PFSK-1 (cell line): ENCODE measurements at regions not wholly inside any gene's neighbourhood (a gene's known extent, or its start where the extent isn't known, plus 50 kb on each side); places are given as distances from the start of the nearest gene placed in this dataset.

ENCODE experiments used
- FOXP2 ChIP-seq: optimal IDR thresholded peaks from 2 replicates; pipeline ENCODE3; 2011; ENCODE audit warnings: borderline replicate concordance, control low read depth, inconsistent platforms; ENCODE audit not compliant: insufficient read depth; ENCODE audit errors: extremely low read length, extremely low read depth
- POLR2AphosphoS5 ChIP-seq: IDR thresholded peaks from 2 replicates; pipeline ENCODE4 v1.6.1; 2012; ENCODE audit warnings: low read depth, mild to moderate bottlenecking, control low read depth, low read length, moderate library complexity
- SIN3A ChIP-seq: IDR thresholded peaks from 2 replicates; pipeline ENCODE4 v1.6.1; 2012; ENCODE audit warnings: mild to moderate bottlenecking, low read length, moderate library complexity, borderline replicate concordance; ENCODE audit not compliant: insufficient read depth
- TAF1 ChIP-seq: IDR thresholded peaks from 2 replicates; pipeline ENCODE4 v1.6.1; 2012; ENCODE audit warnings: low read length, control low read depth, borderline replicate concordance; ENCODE audit not compliant: insufficient read depth
- TF ChIP-seq, protein P1 (sequence below), 2 experiments: IDR thresholded peaks; 2 replicates each; pipeline versions ENCODE4 v1.6.1 to v1.8.0; 2011 to 2012; ENCODE audit warnings: low read depth in 2 of 2, low read length in 2 of 2, control low read depth in 1 of 2, inconsistent platforms in 1 of 2, mild to moderate bottlenecking in 1 of 2, moderate library complexity in 1 of 2; ENCODE audit not compliant: insufficient read depth in 1 of 2

DNA sequence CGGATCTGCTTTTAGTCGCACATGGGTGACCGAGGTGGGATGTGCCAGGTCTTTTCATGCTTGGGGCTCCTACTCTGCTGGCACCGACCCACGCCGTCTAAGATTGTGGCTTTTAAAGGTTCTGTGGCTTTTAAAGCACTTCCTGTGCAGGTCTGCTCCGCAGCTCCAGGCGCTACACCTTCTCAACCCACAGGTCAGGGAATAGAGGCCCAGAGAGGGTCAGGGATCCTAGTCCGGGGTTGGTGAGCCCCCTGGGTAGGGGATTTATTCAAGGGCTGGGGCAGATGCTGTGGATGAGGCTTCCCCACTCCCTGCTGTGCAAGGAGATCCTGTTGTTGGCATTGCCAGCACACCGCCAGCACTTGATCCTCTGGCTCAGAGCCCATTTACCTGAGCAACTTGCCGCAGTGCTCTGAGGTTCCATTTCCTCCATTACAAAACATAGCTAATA lies 212.8 kb upstream of the RAB4A start:
- TF ChIP-seq SIN3A (no peak), TAF1 (no peak), FOXP2 (no peak), POLR2AphosphoS5 (no peak)
- TF ChIP-seq, protein P1, sequence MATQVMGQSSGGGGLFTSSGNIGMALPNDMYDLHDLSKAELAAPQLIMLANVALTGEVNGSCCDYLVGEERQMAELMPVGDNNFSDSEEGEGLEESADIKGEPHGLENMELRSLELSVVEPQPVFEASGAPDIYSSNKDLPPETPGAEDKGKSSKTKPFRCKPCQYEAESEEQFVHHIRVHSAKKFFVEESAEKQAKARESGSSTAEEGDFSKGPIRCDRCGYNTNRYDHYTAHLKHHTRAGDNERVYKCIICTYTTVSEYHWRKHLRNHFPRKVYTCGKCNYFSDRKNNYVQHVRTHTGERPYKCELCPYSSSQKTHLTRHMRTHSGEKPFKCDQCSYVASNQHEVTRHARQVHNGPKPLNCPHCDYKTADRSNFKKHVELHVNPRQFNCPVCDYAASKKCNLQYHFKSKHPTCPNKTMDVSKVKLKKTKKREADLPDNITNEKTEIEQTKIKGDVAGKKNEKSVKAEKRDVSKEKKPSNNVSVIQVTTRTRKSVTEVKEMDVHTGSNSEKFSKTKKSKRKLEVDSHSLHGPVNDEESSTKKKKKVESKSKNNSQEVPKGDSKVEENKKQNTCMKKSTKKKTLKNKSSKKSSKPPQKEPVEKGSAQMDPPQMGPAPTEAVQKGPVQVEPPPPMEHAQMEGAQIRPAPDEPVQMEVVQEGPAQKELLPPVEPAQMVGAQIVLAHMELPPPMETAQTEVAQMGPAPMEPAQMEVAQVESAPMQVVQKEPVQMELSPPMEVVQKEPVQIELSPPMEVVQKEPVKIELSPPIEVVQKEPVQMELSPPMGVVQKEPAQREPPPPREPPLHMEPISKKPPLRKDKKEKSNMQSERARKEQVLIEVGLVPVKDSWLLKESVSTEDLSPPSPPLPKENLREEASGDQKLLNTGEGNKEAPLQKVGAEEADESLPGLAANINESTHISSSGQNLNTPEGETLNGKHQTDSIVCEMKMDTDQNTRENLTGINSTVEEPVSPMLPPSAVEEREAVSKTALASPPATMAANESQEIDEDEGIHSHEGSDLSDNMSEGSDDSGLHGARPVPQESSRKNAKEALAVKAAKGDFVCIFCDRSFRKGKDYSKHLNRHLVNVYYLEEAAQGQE (IDR thresholded peaks at IDR 0.05; ENCODE audit: insufficient read depth in 1 of 2, low read depth in 2 of 2, low read length in 2 of 2) = no peak

DNA sequence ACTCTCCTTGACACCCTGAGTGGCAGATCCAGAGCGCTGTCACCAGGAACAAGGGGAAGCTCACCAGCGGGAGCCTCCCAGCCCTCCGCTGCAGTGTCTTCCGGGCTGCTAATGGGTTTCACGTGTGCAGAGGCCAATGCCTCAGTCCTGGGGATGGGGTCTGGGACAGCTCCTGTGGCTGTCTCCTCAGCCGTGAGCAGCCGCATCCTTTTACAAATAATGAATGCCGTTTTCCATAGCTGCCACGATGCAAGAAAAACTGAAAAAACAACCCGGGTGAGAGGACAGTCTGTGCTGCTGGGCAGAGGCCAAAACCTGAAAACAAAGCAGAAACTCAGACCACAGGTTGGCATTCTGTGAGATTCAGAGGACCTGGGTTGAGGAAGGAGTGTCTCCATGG lies 212.2 kb upstream of the RAB4A start:
- peak; percentile 53 for TF ChIP-seq FOXP2
- TF ChIP-seq, protein P1 (IDR thresholded peaks at IDR 0.05; ENCODE audit: insufficient read depth in 1 of 2, low read depth in 2 of 2, low read length in 2 of 2) = peak; percentile 46 to 76; a peak in 3 of 4 replicates
- no peak for TF ChIP-seq SIN3A
- no peak for TF ChIP-seq POLR2AphosphoS5
- no peak for TF ChIP-seq TAF1

DNA sequence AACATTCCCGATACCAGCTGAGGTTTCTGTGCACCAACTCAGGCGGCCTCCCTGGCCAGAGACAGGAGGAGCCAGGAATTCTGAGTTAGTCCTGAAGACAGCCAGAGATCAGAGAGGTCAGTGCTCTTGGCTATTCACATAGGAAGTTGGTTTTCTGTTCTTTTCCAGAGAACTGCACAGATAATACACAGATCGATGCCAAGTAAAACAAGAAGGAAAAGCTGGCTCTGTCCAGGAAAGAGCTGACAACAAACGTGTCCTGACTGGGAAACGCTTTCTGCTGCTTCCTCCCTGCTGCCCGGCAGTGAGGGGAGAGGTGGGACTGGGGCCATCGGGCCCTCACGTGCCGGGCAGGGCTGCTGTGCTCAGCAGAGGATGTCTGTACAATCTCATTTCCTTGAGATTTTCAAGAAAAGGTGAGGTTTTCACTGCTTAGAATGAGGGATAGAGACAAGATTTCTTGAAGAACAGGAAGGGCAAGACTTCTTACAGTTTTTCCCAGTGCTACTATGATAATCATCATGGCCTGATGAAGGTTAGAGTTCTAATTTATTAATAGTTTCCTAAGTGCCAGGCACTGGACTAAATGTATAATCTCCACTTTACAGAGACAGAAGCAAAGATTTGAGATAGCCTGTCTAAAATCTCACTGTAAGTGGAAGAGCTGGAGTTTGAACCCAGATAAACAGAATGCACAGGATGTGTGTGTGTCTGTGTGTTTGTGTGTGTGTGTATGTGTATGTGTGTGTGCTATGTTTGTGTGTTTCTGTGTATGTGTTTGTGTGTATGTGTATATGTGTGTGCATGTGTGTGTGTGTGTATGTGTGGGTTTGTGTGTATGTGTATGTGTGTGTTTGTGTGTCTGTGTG lies 211.0 kb upstream of the RAB4A start:
- TF ChIP-seq SIN3A (peak; percentile 66; the same call in 1 of the 2 replicates), FOXP2 (peak; percentile 74), TAF1 (no peak), POLR2AphosphoS5 (no peak)
- TF ChIP-seq, protein P1 (IDR thresholded peaks at IDR 0.05; ENCODE audit: insufficient read depth in 1 of 2, low read depth in 2 of 2, low read length in 2 of 2) = peak in 1 of 2 experiments; percentile 80; a peak in 2 of 4 replicates

DNA sequence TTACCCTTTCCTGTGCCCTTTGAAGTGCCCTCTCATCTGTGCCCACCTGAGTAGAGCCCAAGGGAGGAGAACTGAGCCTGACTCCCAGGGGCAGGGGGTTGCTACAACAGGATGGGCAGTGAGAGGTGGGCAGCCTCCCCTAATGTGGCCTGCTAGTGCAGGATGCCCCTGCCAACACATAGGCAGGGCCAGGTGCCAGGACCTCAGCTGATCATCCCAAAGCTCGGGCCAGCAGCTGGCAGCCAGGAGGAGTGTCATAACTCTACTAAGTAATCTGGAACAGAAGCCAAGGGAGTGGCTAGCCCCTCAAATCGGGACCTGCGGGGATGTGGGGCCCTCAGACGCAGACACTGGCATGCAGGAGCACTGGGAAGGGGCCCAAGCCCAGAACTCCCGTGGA lies 208.8 kb upstream of the RAB4A start:
- no peak for TF ChIP-seq POLR2AphosphoS5

DNA sequence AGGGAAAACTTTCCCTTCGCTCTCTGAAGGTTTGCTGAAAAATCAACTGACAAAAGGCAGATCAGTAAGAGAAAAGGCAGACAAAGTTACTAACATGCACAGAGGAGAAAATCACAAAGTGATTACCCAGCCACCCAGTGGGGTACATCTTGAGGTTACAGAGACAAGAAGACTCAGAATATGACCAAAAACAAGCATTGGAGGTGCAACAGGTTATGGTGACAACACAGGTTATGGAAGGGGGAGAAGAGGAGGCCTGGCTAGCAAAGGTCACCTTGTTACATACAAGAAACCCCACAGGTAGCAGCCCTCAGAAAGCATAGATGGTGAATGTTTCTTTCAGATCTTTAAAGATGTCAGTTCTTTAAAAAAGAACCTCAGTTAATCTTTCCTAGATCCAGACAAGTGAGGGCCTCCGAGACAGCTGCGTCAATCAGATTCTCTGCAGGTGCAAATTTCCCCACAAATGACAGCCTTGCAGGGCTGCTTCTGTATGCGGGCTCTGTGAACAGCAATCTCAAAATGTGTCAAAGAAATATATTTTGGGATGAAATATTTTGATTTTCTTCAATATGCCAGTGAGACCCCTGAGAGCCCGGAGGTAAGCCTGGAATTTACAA lies 207.6 kb upstream of the RAB4A start:
- TF ChIP-seq, protein P1 (IDR thresholded peaks at IDR 0.05; ENCODE audit: insufficient read depth in 1 of 2, low read depth in 2 of 2, low read length in 2 of 2) = no peak
- TF ChIP-seq POLR2AphosphoS5 (no peak), TAF1 (no peak), SIN3A (no peak), FOXP2 (no peak)
